ENCODE measurements at regions not wholly inside any gene's neighbourhood (a gene's known extent, or its start where the extent isn't known, plus 50 kb on each side); places are given as distances from the start of the nearest gene placed in this dataset.

DNA sequence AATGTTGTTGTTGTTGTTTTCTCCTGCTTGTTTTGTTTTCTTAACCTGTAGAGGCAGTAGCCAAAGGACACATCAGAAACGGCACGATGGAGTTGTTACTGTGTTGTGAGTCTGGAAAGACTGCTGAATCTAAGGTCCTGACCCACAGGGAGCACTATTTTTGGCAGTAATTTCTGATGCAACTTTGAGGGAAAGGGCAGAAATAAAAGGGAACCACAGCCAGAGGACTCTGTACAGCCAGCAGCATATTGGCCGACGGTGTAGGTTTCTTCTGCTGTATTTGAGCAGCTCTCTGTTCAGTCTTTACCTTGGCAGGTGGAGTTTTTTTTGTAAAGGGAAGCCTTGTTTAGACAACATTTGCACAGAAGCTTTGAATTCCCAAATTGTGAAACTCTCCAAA is 203.0 kb upstream of the GPR101 start:
- no peaks in the 10 kb centered on the region for H3K36me3 Mint-ChIP-seq
- peaks cover 0 to 24% of the 10 kb centered on the region in 2 experiments for H3K4me1 ChIP-seq (ENCODE audit: control insufficient read depth in 1 of 2, extremely low read depth in 1 of 2, insufficient read depth in 2 of 2, low read length in 2 of 2)
- DNase-seq (no peak), ATAC-seq (replicated peaks in 1 of 4) (no peak)
- H3K27me3 Mint-ChIP-seq = peaks cover 0 to 14% of the 10 kb centered on the region in 2 donors
- ChIA-PET POLR2A (no interaction called here), CTCF (no interaction called here)
- H3K27me3 ChIP-seq (replicated peaks in 1 of 2; ENCODE audit: control insufficient read depth in 2 of 2, extremely low read depth in 1 of 2, insufficient read depth in 2 of 2, low read length in 1 of 2) = no peaks in the 10 kb centered on the region
- H3K36me3 ChIP-seq (ENCODE audit: control insufficient read depth in 2 of 2, extremely low read depth in 1 of 2, insufficient read depth in 1 of 2, low read length in 1 of 2) = no peaks in the 10 kb centered on the region
- peak overlapping the region in 1 of 2 donors; percentile 56 for H3K27ac Mint-ChIP-seq
- H3K4me3 ChIP-seq (ENCODE audit: control insufficient read depth in 1 of 2, extremely low read depth in 1 of 2, low read length in 1 of 2) = no peak overlapping the region
- H3K27ac ChIP-seq (ENCODE audit: low read length) = no peak overlapping the region
- H3K4me3 Mint-ChIP-seq = no peak overlapping the region
- no CpG with 5 or more reads among the region's 4 CpGs for WGBS (ENCODE audit: insufficient coverage)
- H3K4me1 Mint-ChIP-seq = peaks cover 22 to 37% (median 27%) of the 10 kb centered on the region in 3 donors
- no peaks in the 10 kb centered on the region for H3K9me3 Mint-ChIP-seq
- H3K9me3 ChIP-seq = no peaks in the 10 kb centered on the region

DNA sequence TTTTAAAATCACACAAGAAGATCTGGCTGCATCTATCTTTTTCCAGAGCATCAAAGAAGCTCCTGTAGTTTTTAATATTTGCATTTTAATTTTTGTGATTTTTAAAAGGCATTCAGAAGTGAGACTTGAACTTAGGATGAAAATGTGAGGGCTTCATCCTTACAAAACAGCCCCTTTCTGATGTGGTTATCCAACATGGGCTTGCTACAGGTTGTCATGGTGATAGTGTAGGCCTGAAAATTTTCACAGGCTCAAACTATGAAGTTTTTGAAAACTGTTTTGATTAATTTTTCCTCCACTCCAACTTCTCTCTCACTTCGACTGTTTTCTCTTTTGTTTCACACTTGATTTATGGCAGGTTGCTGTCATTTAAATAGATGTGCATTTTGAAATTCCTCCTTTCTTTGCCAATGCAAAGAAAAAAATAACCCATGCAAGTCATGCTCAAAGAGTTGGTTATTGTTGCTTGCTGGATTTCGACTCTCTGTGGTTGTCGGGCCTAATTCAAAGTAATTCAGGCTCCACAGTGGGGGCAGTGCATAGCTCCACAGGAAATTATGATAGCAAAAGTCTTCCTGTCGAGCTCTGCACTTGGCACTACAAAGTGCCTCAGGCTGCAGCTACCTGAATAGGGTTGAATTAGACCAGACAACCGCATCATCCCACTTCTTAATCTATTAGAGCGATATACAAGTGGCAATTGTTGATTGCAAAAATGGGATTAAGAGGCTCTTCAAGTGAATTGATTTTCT is 201.0 kb upstream of the GPR101 start:
- Mint-ChIP-seq H3K4me1 (peaks cover 22 to 37% (median 27%) of the 10 kb centered on the region in 3 donors), H3K27ac (peak overlapping the region; percentile 92 to 95), H3K27me3 (peaks cover 0 to 11% of the 10 kb centered on the region in 2 donors)

DNA sequence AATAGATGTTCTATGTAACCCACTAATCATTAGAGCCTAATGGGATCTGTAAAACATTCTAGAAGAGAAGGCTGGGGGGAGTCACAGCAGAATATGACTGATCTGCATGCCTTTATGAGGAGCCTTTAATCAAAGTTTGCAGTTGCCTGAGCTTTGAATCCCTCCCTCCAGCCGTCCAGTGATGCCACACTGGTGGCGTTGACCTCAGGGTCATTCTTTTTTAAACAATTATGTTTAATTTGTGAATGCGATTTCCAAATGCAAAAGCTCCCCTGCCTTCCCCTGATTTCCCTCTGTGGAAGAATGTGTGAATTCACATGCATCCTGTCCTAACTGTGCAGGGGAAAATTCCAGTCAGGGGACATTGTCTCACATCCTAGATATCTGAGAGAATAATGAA is 199.7 kb upstream of the GPR101 start:
- H3K4me1 Mint-ChIP-seq = peaks cover 17 to 37% (median 27%) of the 10 kb centered on the region in 3 donors
- no peaks in the 10 kb centered on the region for H3K36me3 ChIP-seq (ENCODE audit: control insufficient read depth in 2 of 2, extremely low read depth in 1 of 2, insufficient read depth in 1 of 2, low read length in 1 of 2)
- no CpG with 5 or more reads among the region's 3 CpGs for WGBS (ENCODE audit: insufficient coverage)

More for the DNA sequence above, 201.0 kb upstream of the GPR101 start:
- H3K4me3 ChIP-seq (ENCODE audit: control insufficient read depth in 1 of 2, extremely low read depth in 1 of 2, low read length in 1 of 2) = no peak overlapping the region
- peaks cover 0 to 24% of the 10 kb centered on the region in 2 experiments for H3K4me1 ChIP-seq (ENCODE audit: control insufficient read depth in 1 of 2, extremely low read depth in 1 of 2, insufficient read depth in 2 of 2, low read length in 2 of 2)
- no peaks in the 10 kb centered on the region for H3K36me3 ChIP-seq (ENCODE audit: control insufficient read depth in 2 of 2, extremely low read depth in 1 of 2, insufficient read depth in 1 of 2, low read length in 1 of 2)
- H3K27me3 ChIP-seq (replicated peaks in 1 of 2; ENCODE audit: control insufficient read depth in 2 of 2, extremely low read depth in 1 of 2, insufficient read depth in 2 of 2, low read length in 1 of 2) = no peaks in the 10 kb centered on the region
- POLR2A ChIA-PET = no interaction called here
- peak in 17 of 35 experiments; percentile 0 to 33 (median 9) for DNase-seq
- no peaks in the 10 kb centered on the region for H3K9me3 Mint-ChIP-seq
- H3K36me3 Mint-ChIP-seq = no peaks in the 10 kb centered on the region
- ATAC-seq (replicated peaks in 1 of 4) = peak; percentile 69 to 87 (median 78)
- CTCF ChIA-PET = no interaction called here
- WGBS (ENCODE audit: insufficient coverage) = 0% methylated on average over 1 of the region's 6 CpGs
- H3K9me3 ChIP-seq = no peaks in the 10 kb centered on the region
- peak overlapping the region in 1 of 3 donors; percentile 58 for H3K4me3 Mint-ChIP-seq
- no peak overlapping the region for H3K27ac ChIP-seq (ENCODE audit: low read length)

DNA sequence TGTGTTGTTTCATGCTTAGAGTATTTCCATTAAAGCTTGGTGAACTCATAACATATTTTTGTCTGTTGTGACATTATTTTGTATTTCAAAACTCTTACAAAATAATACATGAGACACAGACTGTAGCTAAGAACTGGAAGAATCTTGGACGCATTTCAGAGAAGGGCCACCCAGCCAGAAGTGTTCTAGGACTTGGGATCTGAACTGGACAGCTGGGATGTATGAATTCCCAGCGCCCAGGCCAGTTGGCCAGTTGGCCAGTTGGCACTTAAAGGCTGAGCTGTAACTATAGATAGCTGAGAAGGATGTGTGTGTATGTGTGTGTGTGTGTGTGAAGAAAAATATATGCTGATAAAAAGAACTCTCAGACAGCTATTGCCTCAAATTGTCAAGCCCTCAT is 193.4 kb upstream of the GPR101 start:
- H3K4me1 Mint-ChIP-seq = peaks cover 0 to under 1% (median 0%) of the 10 kb centered on the region in 3 donors
- ChIA-PET POLR2A (no interaction called here), CTCF (interaction anchor here in 1 of 2 donors (0.6 kb wide), 1 partner anchor 804 kb away, joined by 3 read pairs; no protein-coding TSS in a partner anchor)
- no peaks in the 10 kb centered on the region for H3K9me3 ChIP-seq
- H3K9me3 Mint-ChIP-seq = peaks cover 0 to 14% (median 5%) of the 10 kb centered on the region in 3 donors
- ATAC-seq (replicated peaks in 1 of 4) = no peak
- H3K27ac ChIP-seq (ENCODE audit: low read length) = no peak overlapping the region
- no peaks in the 10 kb centered on the region for H3K36me3 ChIP-seq (ENCODE audit: control insufficient read depth in 2 of 2, extremely low read depth in 1 of 2, insufficient read depth in 1 of 2, low read length in 1 of 2)
- H3K27ac Mint-ChIP-seq = no peak overlapping the region
- no CpG with 5 or more reads among the region's 2 CpGs for WGBS (ENCODE audit: insufficient coverage)
- no peaks in the 10 kb centered on the region for H3K36me3 Mint-ChIP-seq
- peaks cover 3 to 20% of the 10 kb centered on the region in 2 donors for H3K27me3 Mint-ChIP-seq
- H3K4me3 Mint-ChIP-seq = no peak overlapping the region
- no peaks in the 10 kb centered on the region for H3K4me1 ChIP-seq (ENCODE audit: control insufficient read depth in 1 of 2, extremely low read depth in 1 of 2, insufficient read depth in 2 of 2, low read length in 2 of 2)
- no peaks in the 10 kb centered on the region for H3K27me3 ChIP-seq (replicated peaks in 1 of 2; ENCODE audit: control insufficient read depth in 2 of 2, extremely low read depth in 1 of 2, insufficient read depth in 2 of 2, low read length in 1 of 2)
- no peak overlapping the region for H3K4me3 ChIP-seq (ENCODE audit: control insufficient read depth in 1 of 2, extremely low read depth in 1 of 2, low read length in 1 of 2)
- no peak for DNase-seq

More for the DNA sequence above, 199.7 kb upstream of the GPR101 start:
- no peak overlapping the region for H3K4me3 Mint-ChIP-seq
- H3K9me3 Mint-ChIP-seq = no peaks in the 10 kb centered on the region
- Histone ChIP-seq H3K9me3 (no peaks in the 10 kb centered on the region), H3K4me1 (ENCODE audit: control insufficient read depth in 1 of 2, extremely low read depth in 1 of 2, insufficient read depth in 2 of 2, low read length in 2 of 2) (peaks cover 0 to 24% of the 10 kb centered on the region in 2 experiments), H3K27ac (ENCODE audit: low read length) (no peak overlapping the region), H3K27me3 (replicated peaks in 1 of 2; ENCODE audit: control insufficient read depth in 2 of 2, extremely low read depth in 1 of 2, insufficient read depth in 2 of 2, low read length in 1 of 2) (no peaks in the 10 kb centered on the region), H3K4me3 (ENCODE audit: control insufficient read depth in 1 of 2, extremely low read depth in 1 of 2, low read length in 1 of 2) (no peak overlapping the region)
- ChIA-PET CTCF (interaction anchor here in 1 of 2 donors (0.5 kb wide), 1 partner anchor 284 kb away, joined by 4 read pairs; no protein-coding TSS in a partner anchor), POLR2A (no interaction called here)
- H3K36me3 Mint-ChIP-seq = no peaks in the 10 kb centered on the region
- DNase-seq (no peak), ATAC-seq (replicated peaks in 1 of 4) (no peak)
- peak overlapping the region in 1 of 2 donors; percentile 55 for H3K27ac Mint-ChIP-seq
- H3K27me3 Mint-ChIP-seq = peaks cover 0 to 19% of the 10 kb centered on the region in 2 donors

DNA sequence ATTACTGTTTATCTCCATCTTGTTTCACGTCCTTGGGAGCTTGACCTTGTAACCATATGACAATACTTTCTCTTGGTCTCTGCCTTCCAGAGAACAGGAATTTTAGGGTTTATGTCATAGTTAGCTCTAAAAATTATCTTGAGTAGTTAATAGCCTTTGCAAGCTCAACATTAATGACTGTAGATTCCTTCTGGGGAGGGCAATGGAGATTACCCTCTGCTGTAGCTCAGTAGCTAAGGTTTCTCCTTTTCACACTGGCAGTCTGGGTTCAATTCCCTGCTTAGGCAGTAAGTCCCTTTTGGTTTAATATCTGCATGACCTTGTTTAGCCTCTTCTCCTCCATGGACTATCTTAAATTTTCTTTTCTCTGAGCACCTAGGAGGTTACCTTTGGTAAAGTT is 181.7 kb upstream of the GPR101 start:
- DNase-seq (no peak), ATAC-seq (replicated peaks in 1 of 4) (no peak)
- Mint-ChIP-seq H3K4me3 (no peak overlapping the region), H3K36me3 (no peaks in the 10 kb centered on the region), H3K9me3 (no peaks in the 10 kb centered on the region), H3K27ac (no peak overlapping the region), H3K27me3 (peaks cover 0 to 10% of the 10 kb centered on the region in 2 donors), H3K4me1 (no peaks in the 10 kb centered on the region)
- no CpG with 5 or more reads among the region's 1 CpG for WGBS (ENCODE audit: insufficient coverage)
- H3K27me3 ChIP-seq (replicated peaks in 1 of 2; ENCODE audit: control insufficient read depth in 2 of 2, extremely low read depth in 1 of 2, insufficient read depth in 2 of 2, low read length in 1 of 2) = no peaks in the 10 kb centered on the region
- H3K36me3 ChIP-seq (ENCODE audit: control insufficient read depth in 2 of 2, extremely low read depth in 1 of 2, insufficient read depth in 1 of 2, low read length in 1 of 2) = no peaks in the 10 kb centered on the region
- CTCF ChIA-PET = no interaction called here
- H3K9me3 ChIP-seq = no peaks in the 10 kb centered on the region
- no peaks in the 10 kb centered on the region for H3K4me1 ChIP-seq (ENCODE audit: control insufficient read depth in 1 of 2, extremely low read depth in 1 of 2, insufficient read depth in 2 of 2, low read length in 2 of 2)
- no peak overlapping the region for H3K27ac ChIP-seq (ENCODE audit: low read length)
- POLR2A ChIA-PET = no interaction called here
- H3K4me3 ChIP-seq (ENCODE audit: control insufficient read depth in 1 of 2, extremely low read depth in 1 of 2, low read length in 1 of 2) = no peak overlapping the region

DNA sequence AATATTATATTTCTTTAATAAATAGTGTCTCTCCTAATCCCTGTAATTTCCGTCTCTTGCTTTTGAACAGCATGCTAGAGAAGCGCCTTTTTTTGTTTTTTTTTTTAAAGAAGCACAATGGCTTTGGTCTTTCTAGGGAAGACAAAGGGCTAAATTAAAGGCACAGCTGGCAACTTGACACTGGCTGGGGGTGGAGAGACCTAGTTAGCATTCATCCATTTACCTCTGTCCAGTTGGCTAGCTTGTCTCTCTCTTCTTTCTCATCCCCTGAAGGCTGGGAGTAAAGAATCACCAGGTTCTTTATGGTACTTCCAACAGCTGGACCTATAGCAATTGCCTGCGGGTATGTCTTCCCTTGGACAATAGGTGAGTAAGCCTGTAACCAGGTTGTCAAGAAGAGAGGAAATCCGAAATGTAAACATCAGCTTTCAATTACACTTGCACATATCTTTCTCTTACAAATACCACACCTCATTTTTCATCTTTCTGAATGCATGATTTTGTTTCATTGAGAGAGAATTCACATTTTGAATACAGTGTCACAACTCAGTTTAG is 178.4 kb upstream of the GPR101 start:
- Mint-ChIP-seq H3K4me1 (no peaks in the 10 kb centered on the region), H3K4me3 (no peak overlapping the region), H3K9me3 (no peaks in the 10 kb centered on the region), H3K27me3 (peaks cover 0 to 10% of the 10 kb centered on the region in 2 donors), H3K27ac (no peak overlapping the region), H3K36me3 (no peaks in the 10 kb centered on the region)
- H3K36me3 ChIP-seq (ENCODE audit: control insufficient read depth in 2 of 2, extremely low read depth in 1 of 2, insufficient read depth in 1 of 2, low read length in 1 of 2) = no peaks in the 10 kb centered on the region
- no CpG with 5 or more reads among the region's 4 CpGs for WGBS (ENCODE audit: insufficient coverage)
- ATAC-seq (replicated peaks in 1 of 4) (no peak), DNase-seq (no peak)
- ChIA-PET CTCF (no interaction called here), POLR2A (no interaction called here)
- H3K9me3 ChIP-seq = no peaks in the 10 kb centered on the region
- H3K27me3 ChIP-seq (replicated peaks in 1 of 2; ENCODE audit: control insufficient read depth in 2 of 2, extremely low read depth in 1 of 2, insufficient read depth in 2 of 2, low read length in 1 of 2) = no peaks in the 10 kb centered on the region
- H3K4me3 ChIP-seq (ENCODE audit: control insufficient read depth in 1 of 2, extremely low read depth in 1 of 2, low read length in 1 of 2) = no peak overlapping the region
- H3K4me1 ChIP-seq (ENCODE audit: control insufficient read depth in 1 of 2, extremely low read depth in 1 of 2, insufficient read depth in 2 of 2, low read length in 2 of 2) = no peaks in the 10 kb centered on the region
- no peak overlapping the region for H3K27ac ChIP-seq (ENCODE audit: low read length)

All from T-cell (primary cell).